GM06990 (cell line): ENCODE measurements at regions not wholly inside any gene's neighbourhood (a gene's known extent, or its start where the extent isn't known, plus 50 kb on each side); places are given as distances from the start of the nearest gene placed in this dataset.

Experiments
- DNase-seq: peaks from one replicate; pipeline ENCODE4 v3.0.0-alpha.2; 2011; ENCODE audit not compliant: insufficient read length; ENCODE audit errors: extremely low read depth
- H3K27me3 ChIP-seq: replicated peaks from 2 replicates; pipeline ENCODE4 v1.6.0; 2011; ENCODE audit warnings: low read length; ENCODE audit not compliant: control insufficient read depth, insufficient read depth
- H3K36me3 ChIP-seq: 2 replicates; pipeline ENCODE4 v1.5.1; 2011; ENCODE audit warnings: low read length; ENCODE audit not compliant: control insufficient read depth, insufficient read depth
- H3K4me3 ChIP-seq: replicated peaks from 2 replicates; pipeline ENCODE4 v1.5.1; 2011; ENCODE audit warnings: low read depth, mild to moderate bottlenecking, control low read depth, low read length
- CTCF ChIP-seq: IDR thresholded peaks from 2 replicates; pipeline ENCODE4 v1.5.1; 2011; ENCODE audit warnings: low read length, control low read depth, mild to moderate bottlenecking, inconsistent platforms; ENCODE audit not compliant: insufficient read depth, poor library complexity, severe bottlenecking

GRCh38 chr16:47778106-47778801, 317.1 kb downstream of the PHKB start:
- Histone ChIP-seq H3K27me3 (no peaks in the 10 kb centered on the region), H3K36me3 (no peaks in the 10 kb centered on the region), H3K4me3 (no peak overlapping the region)
- no peak for DNase-seq
- TF ChIP-seq CTCF: no peak

GRCh38 chr16:47777220-47777619, 316.1 kb downstream of the PHKB start:
- Histone ChIP-seq H3K36me3 (no peaks in the 10 kb centered on the region), H3K27me3 (no peaks in the 10 kb centered on the region), H3K4me3 (no peak overlapping the region)
- no peak for DNase-seq
- no peak for TF ChIP-seq CTCF

GRCh38 chr16:47774661-47775060, 313.5 kb downstream of the PHKB start:
- TF ChIP-seq CTCF: no peak
- no peaks in the 10 kb centered on the region for H3K36me3 ChIP-seq
- no peak overlapping the region for H3K4me3 ChIP-seq
- no peaks in the 10 kb centered on the region for H3K27me3 ChIP-seq
- DNase-seq: no peak

GRCh38 chr16:47753659-47754058, 292.5 kb downstream of the PHKB start:
- Histone ChIP-seq H3K4me3 (no peak overlapping the region), H3K27me3 (no peaks in the 10 kb centered on the region), H3K36me3 (no peaks in the 10 kb centered on the region)
- no peak for DNase-seq
- no peak for TF ChIP-seq CTCF
